ENCODE measurements at regions not wholly inside any gene's neighbourhood (a gene's known extent, or its start where the extent isn't known, plus 50 kb on each side); places are given as distances from the start of the nearest gene placed in this dataset.

DNA sequence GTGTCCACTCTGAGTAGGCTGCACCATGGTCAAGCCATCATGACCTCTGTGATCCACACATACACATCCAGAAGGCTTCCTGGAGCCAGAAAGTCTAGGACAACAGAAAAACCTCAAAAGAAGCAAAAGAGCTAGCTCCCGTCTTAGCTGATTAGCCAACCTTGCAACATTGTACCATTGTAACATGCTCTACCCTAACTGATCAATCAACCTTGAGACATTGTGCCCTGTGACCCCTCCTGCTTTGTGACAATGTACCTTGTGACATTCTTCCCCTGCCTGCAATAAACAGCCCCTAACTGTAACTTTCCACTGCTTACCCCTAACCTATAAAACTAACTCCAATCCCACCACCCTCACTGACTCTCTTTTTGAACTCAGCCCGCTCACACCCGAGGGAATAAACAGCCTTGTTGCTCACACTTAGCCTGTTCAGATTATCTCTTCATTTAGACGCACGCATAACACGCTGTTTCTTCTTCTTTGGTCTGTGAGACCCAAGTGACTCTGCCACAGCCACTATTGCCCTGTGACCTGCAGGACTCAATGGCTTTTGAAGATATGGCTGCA, 1104.6 kb downstream of the OTOL1 start:
- Histone ChIP-seq H3K9me2 (ENCODE audit: insufficient read depth, low read length) (no peaks in the 10 kb centered on the region), H3K36me3 (ENCODE audit: insufficient read depth, low read length) (no peaks in the 10 kb centered on the region), H3K4me1 (ENCODE audit: insufficient read depth, low read length, poor library complexity, severe bottlenecking) (no peaks in the 10 kb centered on the region), H3K79me2 (ENCODE audit: insufficient read depth, low read depth, low read length) (no peaks in the 10 kb centered on the region), H3K9me3 (ENCODE audit: low read length) (no peaks in the 10 kb centered on the region), H3K4me3 (ENCODE audit: low read depth, low read length, poor library complexity, severe bottlenecking) (no peak overlapping the region), H2AFZ (ENCODE audit: low read length) (no peak overlapping the region), H3K27ac (ENCODE audit: low read depth, low read length, poor library complexity, severe bottlenecking) (no peak overlapping the region), H3K4me2 (ENCODE audit: low read length) (no peak overlapping the region), H4K20me1 (ENCODE audit: insufficient read depth, low read length) (no peaks in the 10 kb centered on the region)
- intact Hi-C loops (cut with micrococcal nuclease; ENCODE audit: unreplicated experiment), result no loop called here
- POLR2A ChIA-PET, result no interaction called here
- no peak for DNase-seq (ENCODE audit: low spot score)
- BruUV-seq (replicated peaks), result no TSS peak
- TF ChIP-seq, protein P1, sequence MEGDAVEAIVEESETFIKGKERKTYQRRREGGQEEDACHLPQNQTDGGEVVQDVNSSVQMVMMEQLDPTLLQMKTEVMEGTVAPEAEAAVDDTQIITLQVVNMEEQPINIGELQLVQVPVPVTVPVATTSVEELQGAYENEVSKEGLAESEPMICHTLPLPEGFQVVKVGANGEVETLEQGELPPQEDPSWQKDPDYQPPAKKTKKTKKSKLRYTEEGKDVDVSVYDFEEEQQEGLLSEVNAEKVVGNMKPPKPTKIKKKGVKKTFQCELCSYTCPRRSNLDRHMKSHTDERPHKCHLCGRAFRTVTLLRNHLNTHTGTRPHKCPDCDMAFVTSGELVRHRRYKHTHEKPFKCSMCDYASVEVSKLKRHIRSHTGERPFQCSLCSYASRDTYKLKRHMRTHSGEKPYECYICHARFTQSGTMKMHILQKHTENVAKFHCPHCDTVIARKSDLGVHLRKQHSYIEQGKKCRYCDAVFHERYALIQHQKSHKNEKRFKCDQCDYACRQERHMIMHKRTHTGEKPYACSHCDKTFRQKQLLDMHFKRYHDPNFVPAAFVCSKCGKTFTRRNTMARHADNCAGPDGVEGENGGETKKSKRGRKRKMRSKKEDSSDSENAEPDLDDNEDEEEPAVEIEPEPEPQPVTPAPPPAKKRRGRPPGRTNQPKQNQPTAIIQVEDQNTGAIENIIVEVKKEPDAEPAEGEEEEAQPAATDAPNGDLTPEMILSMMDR (conservative IDR thresholded peaks at IDR 0.05; ENCODE audit: low read length), result no peak
- TF ChIP-seq EZH2phosphoT487 (IDR thresholded peaks at IDR 0.05; ENCODE audit: borderline replicate concordance, low read depth, low read length), result no peak
- CTCF ChIA-PET (ENCODE audit: unreplicated experiment), result no interaction called here

DNA sequence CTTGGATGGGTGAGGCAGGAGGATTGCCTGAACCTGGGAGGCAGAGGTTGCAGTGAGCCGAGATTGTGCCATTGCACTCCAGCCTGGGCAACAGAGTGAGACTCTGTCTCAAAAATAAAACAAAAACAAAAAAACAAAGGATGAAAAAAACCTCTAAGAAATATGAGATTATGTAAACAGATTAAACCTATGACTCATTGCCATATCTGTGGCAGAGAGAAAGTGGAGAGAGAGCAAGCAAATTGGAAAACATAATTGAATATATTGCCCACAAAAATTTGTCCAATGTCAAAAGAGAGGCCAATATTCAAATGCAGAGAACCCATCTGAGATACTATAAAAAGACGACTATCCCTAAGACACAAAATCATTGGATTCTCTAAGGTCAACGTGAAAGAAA, 1106.0 kb downstream of the OTOL1 start:
- BruUV-seq (replicated peaks), result no TSS peak
- POLR2A ChIA-PET, result no interaction called here

DNA sequence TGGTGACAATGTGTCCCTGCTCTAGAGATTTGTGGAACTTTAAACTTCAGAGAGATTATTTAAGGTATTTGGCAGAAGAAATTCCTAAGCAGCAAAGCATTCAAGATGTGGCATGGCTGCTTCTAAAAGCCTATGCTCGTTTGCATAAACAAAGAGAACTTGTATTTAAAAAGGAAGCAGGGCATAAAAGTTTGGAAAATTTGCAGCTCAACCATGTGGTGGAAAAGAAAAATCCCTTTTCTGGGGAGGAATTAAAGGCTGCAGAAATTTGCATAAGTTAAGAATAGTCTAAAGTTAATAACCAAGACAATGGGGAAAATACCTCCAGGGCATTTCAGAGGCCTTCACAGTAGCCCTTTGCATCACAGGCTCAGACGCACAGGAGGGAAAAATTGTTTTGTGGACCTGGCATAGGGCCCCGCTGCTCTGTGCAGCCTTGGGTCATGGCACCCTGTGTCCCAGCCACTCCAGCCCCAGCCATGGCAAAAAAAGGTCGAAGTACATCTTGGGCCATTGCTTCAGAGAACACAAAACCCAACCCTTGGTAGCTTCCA, 1109.1 kb downstream of the OTOL1 start:
- Histone ChIP-seq H3K4me3 (ENCODE audit: low read depth, low read length, poor library complexity, severe bottlenecking) (no peak overlapping the region), H2AFZ (ENCODE audit: low read length) (no peak overlapping the region), H3K9me2 (ENCODE audit: insufficient read depth, low read length) (no peaks in the 10 kb centered on the region), H4K20me1 (ENCODE audit: insufficient read depth, low read length) (no peaks in the 10 kb centered on the region), H3K4me2 (ENCODE audit: low read length) (no peak overlapping the region), H3K4me1 (ENCODE audit: insufficient read depth, low read length, poor library complexity, severe bottlenecking) (no peaks in the 10 kb centered on the region), H3K27ac (ENCODE audit: low read depth, low read length, poor library complexity, severe bottlenecking) (no peak overlapping the region), H3K79me2 (ENCODE audit: insufficient read depth, low read depth, low read length) (no peaks in the 10 kb centered on the region), H3K36me3 (ENCODE audit: insufficient read depth, low read length) (no peaks in the 10 kb centered on the region), H3K9me3 (ENCODE audit: low read length) (no peaks in the 10 kb centered on the region)
- ChIA-PET POLR2A (interaction anchor here (0.6 kb wide), 1 partner anchor 902 kb away, joined by 3 read pairs; no protein-coding TSS in a partner anchor), CTCF (ENCODE audit: unreplicated experiment) (no interaction called here)
- intact Hi-C loops (cut with micrococcal nuclease; ENCODE audit: unreplicated experiment), result no loop called here
- DNase-seq (ENCODE audit: low spot score), result no peak
- no TSS peak for BruUV-seq (replicated peaks)
- no peak for TF ChIP-seq EZH2phosphoT487 (IDR thresholded peaks at IDR 0.05; ENCODE audit: borderline replicate concordance, low read depth, low read length)
- TF ChIP-seq, protein P1 (conservative IDR thresholded peaks at IDR 0.05; ENCODE audit: low read length), result no peak

More for the DNA sequence above, 1106.0 kb downstream of the OTOL1 start:
- H3K27ac ChIP-seq (ENCODE audit: low read depth, low read length, poor library complexity, severe bottlenecking), result no peak overlapping the region
- no peak overlapping the region for H2AFZ ChIP-seq (ENCODE audit: low read length)
- intact Hi-C loops (cut with micrococcal nuclease; ENCODE audit: unreplicated experiment), result no loop called here
- no peaks in the 10 kb centered on the region for H3K9me2 ChIP-seq (ENCODE audit: insufficient read depth, low read length)
- H3K9me3 ChIP-seq (ENCODE audit: low read length), result no peaks in the 10 kb centered on the region
- no peaks in the 10 kb centered on the region for H3K4me1 ChIP-seq (ENCODE audit: insufficient read depth, low read length, poor library complexity, severe bottlenecking)
- H3K4me2 ChIP-seq (ENCODE audit: low read length), result no peak overlapping the region
- CTCF ChIA-PET (ENCODE audit: unreplicated experiment), result no interaction called here
- H3K4me3 ChIP-seq (ENCODE audit: low read depth, low read length, poor library complexity, severe bottlenecking), result no peak overlapping the region
- no peaks in the 10 kb centered on the region for H4K20me1 ChIP-seq (ENCODE audit: insufficient read depth, low read length)
- no peaks in the 10 kb centered on the region for H3K36me3 ChIP-seq (ENCODE audit: insufficient read depth, low read length)
- TF ChIP-seq, protein P1 (conservative IDR thresholded peaks at IDR 0.05; ENCODE audit: low read length), result no peak
- no peak for TF ChIP-seq EZH2phosphoT487 (IDR thresholded peaks at IDR 0.05; ENCODE audit: borderline replicate concordance, low read depth, low read length)
- no peaks in the 10 kb centered on the region for H3K79me2 ChIP-seq (ENCODE audit: insufficient read depth, low read depth, low read length)
- no peak for DNase-seq (ENCODE audit: low spot score)

Data from OCI-LY7 (cell line).